ENCODE measurements at regions not wholly inside any gene's neighbourhood (a gene's known extent, or its start where the extent isn't known, plus 50 kb on each side); places are given as distances from the start of the nearest gene placed in this dataset.

- no peak overlapping the region for H3K4me3 ChIP-seq (ENCODE audit: low read length)
- no peak for TF ChIP-seq CTCF (conservative IDR thresholded peaks at IDR 0.05; ENCODE audit: low read length)
- DNase-seq (ENCODE audit: low read depth): no peak
Measured at GRCh38 chr1:182281541-182281940, 110.0 kb downstream of the GLUL start.

- DNase-seq (ENCODE audit: low read depth): no peak
- no peak overlapping the region for H3K4me3 ChIP-seq (ENCODE audit: low read length)
- TF ChIP-seq CTCF (conservative IDR thresholded peaks at IDR 0.05; ENCODE audit: low read length): no peak
Measured at GRCh38 chr1:182280504-182280900, 111.1 kb downstream of the GLUL start.

GRCh38 chr1:182279724-182280503 lies 111.7 kb downstream of the GLUL start:
- H3K4me3 ChIP-seq (ENCODE audit: low read length): no peak overlapping the region
- no peak for TF ChIP-seq CTCF (conservative IDR thresholded peaks at IDR 0.05; ENCODE audit: low read length)
- DNase-seq (ENCODE audit: low read depth): peak; percentile 40

GRCh38 chr1:182279302-182279701 lies 112.3 kb downstream of the GLUL start:
- no peak for DNase-seq (ENCODE audit: low read depth)
- TF ChIP-seq CTCF (conservative IDR thresholded peaks at IDR 0.05; ENCODE audit: low read length): no peak
- H3K4me3 ChIP-seq (ENCODE audit: low read length): no peak overlapping the region

GRCh38 chr1:182278144-182279054 lies 113.2 kb downstream of the GLUL start:
- TF ChIP-seq CTCF (conservative IDR thresholded peaks at IDR 0.05; ENCODE audit: low read length): no peak

GRCh38 chr1:182275271-182275670 lies 116.3 kb downstream of the GLUL start:
- no peak for TF ChIP-seq CTCF (conservative IDR thresholded peaks at IDR 0.05; ENCODE audit: low read length)
- no peak overlapping the region for H3K4me3 ChIP-seq (ENCODE audit: low read length)
- no peak for DNase-seq (ENCODE audit: low read depth)

More at GRCh38 chr1:182278144-182279054, 113.2 kb downstream of the GLUL start:
- H3K4me3 ChIP-seq (ENCODE audit: low read length): no peak overlapping the region
- DNase-seq (ENCODE audit: low read depth): peak; percentile 20

Data from AG10803 (cell line).